HEK293 (cell line): ENCODE measurements at regions not wholly inside any gene's neighbourhood (a gene's known extent, or its start where the extent isn't known, plus 50 kb on each side); places are given as distances from the start of the nearest gene placed in this dataset.

ENCODE experiments used
- CTCF ChIA-PET: fragments of 350-600 bp; formaldehyde crosslinking; extraction: SDS; loops from one replicate; lab custom pipeline; 2021; ENCODE audit warnings: antibody characterized with exemption; lab: Yijun Ruan, JAX
- POLR2A ChIA-PET: fragments of 300-600 bp; formaldehyde crosslinking; extraction: SDS; loops from one replicate; lab custom pipeline; 2020; ENCODE audit warnings: antibody characterized with exemption, inconsistent platforms; lab: Yijun Ruan, JAX
- H3K27ac ChIP-seq: fragments of 200-500 bp; sonication (Bioruptor generic); 2 replicates; pipeline ENCODE4 v1.5.1; 2014; ENCODE audit warnings: low read depth, low read length, control low read depth, inconsistent platforms; ENCODE audit errors: extremely low read depth
- H3K36me3 ChIP-seq, 2 experiments: fragments of 200-500 bp in 1 of 2; sonication (Bioruptor generic) in 1 of 2; 1 replicate in 1 of 2; 2 replicates in 1 of 2; pipeline ENCODE4 v1.5.1; 2014 to 2017; ENCODE audit warnings: inconsistent platforms in 2 of 2, low read length in 2 of 2; ENCODE audit not compliant: control insufficient read depth in 2 of 2, insufficient read depth in 1 of 2
- H3K4me1 ChIP-seq: fragments of 200-500 bp; sonication (Bioruptor generic); 2 replicates; pipeline ENCODE4 v1.5.1; 2014; ENCODE audit warnings: mild to moderate bottlenecking, low read length, inconsistent platforms; ENCODE audit not compliant: control insufficient read depth, insufficient read depth
- H3K4me3 ChIP-seq: 2 replicates; pipeline ENCODE4 v1.5.1; 2011; ENCODE audit warnings: low read depth, mild to moderate bottlenecking, control low read depth, low read length, moderate library complexity
- H3K9me3 ChIP-seq: fragments of 200-500 bp; sonication (Bioruptor generic); 2 replicates; pipeline ENCODE4 v1.5.1; 2014; ENCODE audit warnings: low read depth, low read length, inconsistent platforms; ENCODE audit not compliant: control insufficient read depth, insufficient read depth
- GLIS1 ChIP-seq: fragments of 450-650 bp; formaldehyde crosslinking; IDR thresholded peaks from 2 replicates; pipeline ENCODE4 v1.5.1; 2016; ENCODE audit warnings: missing biosample characterization, missing genetic modification characterization
- MYNN ChIP-seq: fragments of 450-650 bp; formaldehyde crosslinking; IDR thresholded peaks from 2 replicates; pipeline ENCODE4 v1.5.1; 2016; ENCODE audit warnings: missing biosample characterization, missing genetic modification characterization, borderline replicate concordance
- OVOL3 ChIP-seq: fragments of 450-650 bp; formaldehyde crosslinking; IDR thresholded peaks from 2 replicates; pipeline ENCODE4 v1.5.1; 2016; ENCODE audit warnings: missing biosample characterization, missing genetic modification characterization
- PRDM1 ChIP-seq: fragments of 450-650 bp; formaldehyde crosslinking; IDR thresholded peaks from 2 replicates; pipeline ENCODE4; 2016; ENCODE audit warnings: missing biosample characterization, missing genetic modification characterization
- SP3 ChIP-seq: fragments of 450-650 bp; formaldehyde crosslinking; IDR thresholded peaks from 2 replicates; pipeline ENCODE4 v1.5.1; 2016; ENCODE audit warnings: missing biosample characterization, missing genetic modification characterization
- TCF7L2 ChIP-seq: IDR thresholded peaks from 2 replicates; pipeline ENCODE4 v1.6.1; 2011; ENCODE audit warnings: low read depth, mild to moderate bottlenecking, inconsistent platforms, low read length, moderate library complexity, borderline replicate concordance
- ZBTB1 ChIP-seq: fragments of 450-650 bp; formaldehyde crosslinking; IDR thresholded peaks from 2 replicates; pipeline ENCODE4 v1.5.1; 2016; ENCODE audit warnings: missing biosample characterization, missing genetic modification characterization
- ZBTB20 ChIP-seq: fragments of 450-650 bp; formaldehyde crosslinking; IDR thresholded peaks from 2 replicates; pipeline ENCODE4 v1.5.1; 2016; ENCODE audit warnings: missing biosample characterization, missing genetic modification characterization
- ZBTB21 ChIP-seq: fragments of 450-650 bp; formaldehyde crosslinking; IDR thresholded peaks from 2 replicates; pipeline ENCODE4 v1.5.1; 2017; ENCODE audit warnings: missing biosample characterization, missing genetic modification characterization
- ZNF114 ChIP-seq: fragments of 450-650 bp; formaldehyde crosslinking; IDR thresholded peaks from 2 replicates; pipeline ENCODE4 v1.5.0; 2017; ENCODE audit warnings: missing biosample characterization, missing genetic modification characterization
- ZNF248 ChIP-seq: fragments of 450-650 bp; formaldehyde crosslinking; IDR thresholded peaks from 2 replicates; pipeline ENCODE4 v1.5.1; 2017; ENCODE audit warnings: missing biosample characterization, missing genetic modification characterization
- ZNF302 ChIP-seq: fragments of 450-650 bp; formaldehyde crosslinking; IDR thresholded peaks from 2 replicates; pipeline ENCODE4 v1.5.1; 2016; ENCODE audit warnings: missing biosample characterization, missing genetic modification characterization, low read depth
- ZNF610 ChIP-seq: fragments of 450-650 bp; formaldehyde crosslinking; IDR thresholded peaks from 2 replicates; pipeline ENCODE4 v1.5.1; 2016; ENCODE audit warnings: missing biosample characterization, missing genetic modification characterization, borderline replicate concordance
- ZNF654 ChIP-seq: fragments of 450-650 bp; formaldehyde crosslinking; IDR thresholded peaks from 2 replicates; pipeline ENCODE4 v1.5.1; 2016; ENCODE audit warnings: low read depth, missing biosample characterization, missing genetic modification characterization
- ZNF707 ChIP-seq: fragments of 450-650 bp; formaldehyde crosslinking; IDR thresholded peaks from 2 replicates; pipeline ENCODE4 v1.5.1; 2016; ENCODE audit warnings: missing biosample characterization, missing genetic modification characterization
- ZNF776 ChIP-seq: fragments of 450-650 bp; formaldehyde crosslinking; IDR thresholded peaks from 2 replicates; pipeline ENCODE4 v1.5.0; 2017; ENCODE audit warnings: missing biosample characterization, missing genetic modification characterization, borderline replicate concordance
- ZNF785 ChIP-seq: fragments of 450-650 bp; formaldehyde crosslinking; IDR thresholded peaks from 2 replicates; pipeline ENCODE4 v1.5.1; 2016; ENCODE audit warnings: missing biosample characterization, missing genetic modification characterization
- ZNF792 ChIP-seq: fragments of 450-650 bp; formaldehyde crosslinking; IDR thresholded peaks from 2 replicates; pipeline ENCODE4 v1.5.1; 2016; ENCODE audit warnings: missing biosample characterization, missing genetic modification characterization
- ZNF837 ChIP-seq: fragments of 450-650 bp; formaldehyde crosslinking; IDR thresholded peaks from 2 replicates; pipeline ENCODE4 v1.5.1; 2016; ENCODE audit warnings: missing biosample characterization, missing genetic modification characterization
- TF ChIP-seq, protein P1 (sequence below): fragments of 450-650 bp; formaldehyde crosslinking; IDR thresholded peaks from 2 replicates; pipeline ENCODE4 v1.5.1; 2017; ENCODE audit warnings: missing biosample characterization, missing genetic modification characterization

DNA sequence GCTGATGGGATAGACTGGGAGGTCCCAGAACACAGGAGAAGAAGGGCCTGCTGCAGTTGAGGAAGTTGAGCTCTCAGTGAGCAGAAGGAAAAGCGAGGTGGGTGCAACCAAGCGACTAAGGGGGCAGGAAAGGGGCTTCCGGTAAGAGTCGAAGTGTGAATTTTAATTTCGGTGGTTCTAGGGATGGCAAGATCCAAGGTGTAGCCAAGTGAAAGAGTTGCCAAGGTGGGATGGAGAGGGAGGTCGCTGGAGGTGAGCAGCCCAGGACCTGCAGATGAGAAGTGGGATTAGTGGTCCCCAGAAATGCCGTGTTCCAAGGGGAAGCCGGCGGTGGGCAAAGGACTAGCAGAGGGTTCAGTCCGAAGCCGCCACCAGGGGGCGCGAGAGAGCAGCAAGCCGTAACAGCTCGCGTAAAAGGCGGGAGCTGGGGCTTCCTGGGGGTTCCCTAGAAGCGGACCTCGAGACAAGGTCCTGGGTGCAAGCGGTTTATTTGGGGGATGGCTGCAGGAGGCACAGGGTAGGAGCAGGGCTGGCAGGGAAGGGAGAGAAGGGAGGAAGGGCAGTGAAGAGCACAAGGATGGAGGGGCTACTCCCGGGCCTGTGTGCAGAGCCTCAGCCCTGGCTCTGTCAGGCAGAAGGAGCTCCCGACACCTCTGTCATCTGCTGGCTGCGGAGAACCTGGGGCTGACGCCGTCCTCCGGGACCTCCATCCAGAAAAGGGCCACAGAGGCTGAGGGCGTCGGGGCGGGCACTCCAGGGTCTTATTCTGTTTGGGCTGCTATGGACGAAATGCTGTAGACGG lies 103.6 kb downstream of the PAX1 start (continued):
- TF ChIP-seq ZNF654 (tag by site-specific recombination), result peak; percentile 49
- TF ChIP-seq, all 188 proteins: peak for 10

GRCh38 chr20:21808139-21808538 lies 102.7 kb downstream of the PAX1 start:
- Histone ChIP-seq H3K4me1 (no peaks in the 10 kb centered on the region), H3K4me3 (no peak overlapping the region), H3K36me3 (no peaks in the 10 kb centered on the region), H3K9me3 (no peaks in the 10 kb centered on the region), H3K27ac (no peak overlapping the region)
- ChIA-PET CTCF (interaction anchor here (0.6 to 2.3 kb wide), 15 partner anchors 13 to 506 kb away, joined by 3 to 19 read pairs (median 5); no protein-coding TSS in a partner anchor), POLR2A (no interaction called here)
- TF ChIP-seq GLIS1 (tag by site-specific recombination), result peak; percentile 82
- no peak for TF ChIP-seq ZBTB21 (tag by site-specific recombination)

GRCh38 chr20:21804802-21805201 lies 99.3 kb downstream of the PAX1 start:
- Histone ChIP-seq H3K36me3 (no peaks in the 10 kb centered on the region), H3K4me3 (no peak overlapping the region), H3K27ac (no peak overlapping the region), H3K4me1 (no peaks in the 10 kb centered on the region), H3K9me3 (no peaks in the 10 kb centered on the region)
- ChIA-PET POLR2A (no interaction called here), CTCF (no interaction called here)
- no peak for TF ChIP-seq MYNN
- TF ChIP-seq, all 188 proteins: peak for 0

DNA sequence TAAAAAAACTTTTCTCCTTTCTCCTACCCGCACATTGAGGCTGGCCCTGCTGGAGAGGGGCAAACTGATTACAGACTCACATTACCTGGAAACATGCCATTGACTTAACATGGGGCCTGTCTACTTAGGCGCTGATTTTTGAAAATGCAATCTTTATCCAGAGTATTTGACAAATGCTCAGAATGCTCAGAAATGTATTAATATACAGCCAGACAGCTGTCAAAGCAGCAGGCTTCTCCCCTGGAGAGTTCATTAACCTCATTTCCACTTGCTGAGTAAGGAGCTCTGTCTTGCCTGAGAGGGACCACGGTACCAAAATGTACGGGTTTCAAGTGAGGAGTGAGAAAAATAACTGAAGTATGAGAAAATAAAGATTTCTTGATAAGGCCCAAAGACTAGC lies 95.7 kb downstream of the PAX1 start:
- POLR2A ChIA-PET, result no interaction called here
- CTCF ChIA-PET, result no interaction called here
- TF ChIP-seq ZBTB21 (tag by site-specific recombination) (no peak), ZBTB1 (no peak), OVOL3 (tag by site-specific recombination) (no peak), ZNF610 (no peak), ZNF707 (tag by site-specific recombination) (no peak), PRDM1 (no peak), ZNF248 (tag by site-specific recombination) (no peak), SP3 (tag by site-specific recombination) (no peak), ZNF792 (tag by site-specific recombination) (no peak), ZNF114 (tag by site-specific recombination) (no peak), ZNF785 (tag by site-specific recombination) (no peak), ZBTB20 (tag by site-specific recombination) (no peak), ZNF302 (tag by site-specific recombination) (no peak), ZNF776 (tag by site-specific recombination) (no peak), ZNF837 (tag by site-specific recombination) (no peak), TCF7L2 (no peak)
- TF ChIP-seq, protein P1, sequence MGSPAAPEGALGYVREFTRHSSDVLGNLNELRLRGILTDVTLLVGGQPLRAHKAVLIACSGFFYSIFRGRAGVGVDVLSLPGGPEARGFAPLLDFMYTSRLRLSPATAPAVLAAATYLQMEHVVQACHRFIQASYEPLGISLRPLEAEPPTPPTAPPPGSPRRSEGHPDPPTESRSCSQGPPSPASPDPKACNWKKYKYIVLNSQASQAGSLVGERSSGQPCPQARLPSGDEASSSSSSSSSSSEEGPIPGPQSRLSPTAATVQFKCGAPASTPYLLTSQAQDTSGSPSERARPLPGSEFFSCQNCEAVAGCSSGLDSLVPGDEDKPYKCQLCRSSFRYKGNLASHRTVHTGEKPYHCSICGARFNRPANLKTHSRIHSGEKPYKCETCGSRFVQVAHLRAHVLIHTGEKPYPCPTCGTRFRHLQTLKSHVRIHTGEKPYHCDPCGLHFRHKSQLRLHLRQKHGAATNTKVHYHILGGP, result no peak

More for the DNA sequence above, 95.7 kb downstream of the PAX1 start:
- H3K9me3 ChIP-seq, result no peaks in the 10 kb centered on the region
- no peak overlapping the region for H3K4me3 ChIP-seq
- no peaks in the 10 kb centered on the region for H3K36me3 ChIP-seq
- H3K4me1 ChIP-seq, result no peaks in the 10 kb centered on the region
- no peak overlapping the region for H3K27ac ChIP-seq
